PC-3 (cell line): ENCODE measurements at regions not wholly inside any gene's neighbourhood (a gene's known extent, or its start where the extent isn't known, plus 50 kb on each side); places are given as distances from the start of the nearest gene placed in this dataset.

ENCODE experiments used
- ATAC-seq: fragments of 200-7000 bp; cut with Tn5 transposase; 2 replicates; pipeline ENCODE4 v1.9.1; 2020; ENCODE audit warnings: mild to moderate bottlenecking, moderate library complexity
- BruUV-seq: library from RNA; stranded (reverse); fragments of 400-500 nt; replicated peaks from 2 replicates; lab custom pipeline; 2021; lab: Mats Ljungman, UMichigan
- CTCF ChIA-PET: fragments of 300-600 bp; sonication (Branson Sonifier 250); formaldehyde crosslinking; loops from one replicate; lab custom pipeline; 2022; ENCODE audit warnings: antibody characterized with exemption; lab: Charles Lee
- POLR2A ChIA-PET: fragments of 300-600 bp; sonication (Branson Sonifier 250); formaldehyde crosslinking; loops from one replicate; lab custom pipeline; 2022; ENCODE audit warnings: antibody characterized with exemption; ENCODE audit not compliant: unreplicated experiment; lab: Charles Lee
- DNase-seq: peaks from one replicate; pipeline ENCODE4 v3.0.0-alpha.2; 2015
- H2AFZ ChIP-seq: fragments of 300-600 bp; sonication (generic); 2 replicates; pipeline ENCODE4 v1.6.0; 2016; ENCODE audit warnings: antibody characterized with exemption, low read length
- H3F3A ChIP-seq: fragments of 300-600 bp; sonication (generic); one replicate; pipeline ENCODE4 v1.6.0; 2017; ENCODE audit warnings: antibody characterized with exemption, low read length, control low read depth, mild to moderate bottlenecking; ENCODE audit not compliant: unreplicated experiment
- H3K27ac ChIP-seq: fragments of 300-600 bp; sonication (generic); 2 replicates; pipeline ENCODE4 v1.5.1; 2016; ENCODE audit warnings: mild to moderate bottlenecking, low read length
- H3K27me3 ChIP-seq: fragments of 300-600 bp; sonication (generic); 2 replicates; pipeline ENCODE4 v1.6.1; 2016; ENCODE audit warnings: low read length, mixed read lengths
- H3K36me3 ChIP-seq: fragments of 300-600 bp; sonication (generic); 2 replicates; pipeline ENCODE4 v1.6.1; 2016; ENCODE audit warnings: low read depth, mixed run types, low read length, mixed read lengths
- H3K4me1 ChIP-seq: fragments of 300-600 bp; sonication (generic); 2 replicates; pipeline ENCODE4 v1.5.1; 2016; ENCODE audit warnings: low read length; ENCODE audit not compliant: insufficient read depth
- H3K4me2 ChIP-seq: fragments of 300-600 bp; sonication (generic); 2 replicates; pipeline ENCODE4 v1.6.0; 2016; ENCODE audit warnings: low read length
- H3K4me3 ChIP-seq: fragments of 300-600 bp; sonication (generic); 2 replicates; pipeline ENCODE4 v1.5.1; 2016; ENCODE audit warnings: mild to moderate bottlenecking, low read length, mixed read lengths
- H3K79me2 ChIP-seq: fragments of 300-600 bp; sonication (generic); 2 replicates; pipeline ENCODE4 v1.6.1; 2017; ENCODE audit warnings: low read length, mixed read lengths
- H3K9ac ChIP-seq: fragments of 300-600 bp; sonication (generic); 2 replicates; pipeline ENCODE4 v1.6.0; 2016; ENCODE audit warnings: mild to moderate bottlenecking, low read length
- H3K9me2 ChIP-seq: fragments of 300-600 bp; sonication (generic); replicated peaks from 2 replicates; pipeline ENCODE4 v1.6.1; 2016; ENCODE audit warnings: mixed run types, low read length, mixed read lengths
- H3K9me3 ChIP-seq: fragments of 300-600 bp; sonication (generic); 2 replicates; pipeline ENCODE4 v1.6.1; 2016; ENCODE audit warnings: low read length, mixed read lengths
- H4K20me1 ChIP-seq: fragments of 300-600 bp; sonication (generic); 2 replicates; pipeline ENCODE4 v1.6.1; 2016; ENCODE audit warnings: low read length, mixed read lengths
- EZH2 ChIP-seq: fragments of 300-600 bp; sonication (generic); IDR thresholded peaks from one replicate; pipeline ENCODE4 v1.6.1; 2017; ENCODE audit warnings: antibody characterized with exemption, mild to moderate bottlenecking, low read length; ENCODE audit not compliant: unreplicated experiment
- EZH2phosphoT487 ChIP-seq: fragments of 300-600 bp; sonication (generic); IDR thresholded peaks from 2 replicates; pipeline ENCODE4 v1.6.1; 2018; ENCODE audit warnings: mild to moderate bottlenecking, antibody characterized with exemption, low read length, borderline replicate concordance
- intact Hi-C: fragments of 100-400 bp; cut with micrococcal nuclease; formaldehyde crosslinking; loops from 2 replicates; pipeline ENCODE4 v1.9.0; 2023
- TF ChIP-seq, protein P1 (sequence below): fragments of 300-600 bp; sonication (generic); conservative IDR thresholded peaks from 2 replicates; pipeline ENCODE4 v1.5.1; 2017; ENCODE audit warnings: antibody characterized with exemption, low read depth, mild to moderate bottlenecking, low read length

DNA sequence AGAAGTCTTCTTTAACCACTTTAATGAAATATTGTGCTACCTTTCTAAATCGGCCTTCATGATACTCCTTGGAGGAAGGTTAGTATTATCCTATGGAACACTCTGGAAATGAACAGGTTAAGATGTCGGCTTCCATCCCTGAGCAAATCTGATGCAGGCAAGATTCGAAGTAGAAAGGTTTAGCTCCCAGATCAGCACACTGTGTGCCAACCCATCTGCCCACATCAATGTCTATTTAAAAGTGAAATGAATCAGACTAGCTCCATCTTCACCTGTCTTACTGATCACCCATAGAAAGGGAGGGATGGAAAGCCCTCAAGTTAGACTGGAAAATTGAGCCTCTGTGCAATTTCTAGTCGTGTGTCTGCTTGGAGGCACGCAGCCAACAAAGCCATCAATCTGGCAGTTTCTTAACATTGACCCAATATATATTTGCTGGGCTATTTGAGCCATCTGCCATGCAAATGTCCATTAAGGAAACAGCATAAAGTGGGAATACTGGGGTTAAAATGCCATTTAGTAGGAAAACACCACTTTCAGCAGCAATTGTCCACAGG, 506.1 kb downstream of the RMST start:
- no peak overlapping the region for H3K27ac ChIP-seq
- no peaks in the 10 kb centered on the region for H3K79me2 ChIP-seq
- H3K4me2 ChIP-seq: no peak overlapping the region
- intact Hi-C loops: no loop called here
- DNase-seq: no peak
- H3K9me3 ChIP-seq: no peaks in the 10 kb centered on the region
- no peaks in the 10 kb centered on the region for H3K27me3 ChIP-seq
- no peaks in the 10 kb centered on the region for H3K36me3 ChIP-seq
- no peaks in the 10 kb centered on the region for H3F3A ChIP-seq
- H2AFZ ChIP-seq: no peak overlapping the region
- ATAC-seq: no peak
- no peaks in the 10 kb centered on the region for H3K9me2 ChIP-seq
- TF ChIP-seq, protein P1, sequence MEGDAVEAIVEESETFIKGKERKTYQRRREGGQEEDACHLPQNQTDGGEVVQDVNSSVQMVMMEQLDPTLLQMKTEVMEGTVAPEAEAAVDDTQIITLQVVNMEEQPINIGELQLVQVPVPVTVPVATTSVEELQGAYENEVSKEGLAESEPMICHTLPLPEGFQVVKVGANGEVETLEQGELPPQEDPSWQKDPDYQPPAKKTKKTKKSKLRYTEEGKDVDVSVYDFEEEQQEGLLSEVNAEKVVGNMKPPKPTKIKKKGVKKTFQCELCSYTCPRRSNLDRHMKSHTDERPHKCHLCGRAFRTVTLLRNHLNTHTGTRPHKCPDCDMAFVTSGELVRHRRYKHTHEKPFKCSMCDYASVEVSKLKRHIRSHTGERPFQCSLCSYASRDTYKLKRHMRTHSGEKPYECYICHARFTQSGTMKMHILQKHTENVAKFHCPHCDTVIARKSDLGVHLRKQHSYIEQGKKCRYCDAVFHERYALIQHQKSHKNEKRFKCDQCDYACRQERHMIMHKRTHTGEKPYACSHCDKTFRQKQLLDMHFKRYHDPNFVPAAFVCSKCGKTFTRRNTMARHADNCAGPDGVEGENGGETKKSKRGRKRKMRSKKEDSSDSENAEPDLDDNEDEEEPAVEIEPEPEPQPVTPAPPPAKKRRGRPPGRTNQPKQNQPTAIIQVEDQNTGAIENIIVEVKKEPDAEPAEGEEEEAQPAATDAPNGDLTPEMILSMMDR: no peak
- TF ChIP-seq EZH2phosphoT487: no peak
- TF ChIP-seq EZH2: no peak
- ChIA-PET POLR2A (no interaction called here), CTCF (no interaction called here)
- no peaks in the 10 kb centered on the region for H3K4me1 ChIP-seq
- no TSS peak for BruUV-seq
- no peak overlapping the region for H3K9ac ChIP-seq
- H3K4me3 ChIP-seq: no peak overlapping the region
- no peaks in the 10 kb centered on the region for H4K20me1 ChIP-seq

DNA sequence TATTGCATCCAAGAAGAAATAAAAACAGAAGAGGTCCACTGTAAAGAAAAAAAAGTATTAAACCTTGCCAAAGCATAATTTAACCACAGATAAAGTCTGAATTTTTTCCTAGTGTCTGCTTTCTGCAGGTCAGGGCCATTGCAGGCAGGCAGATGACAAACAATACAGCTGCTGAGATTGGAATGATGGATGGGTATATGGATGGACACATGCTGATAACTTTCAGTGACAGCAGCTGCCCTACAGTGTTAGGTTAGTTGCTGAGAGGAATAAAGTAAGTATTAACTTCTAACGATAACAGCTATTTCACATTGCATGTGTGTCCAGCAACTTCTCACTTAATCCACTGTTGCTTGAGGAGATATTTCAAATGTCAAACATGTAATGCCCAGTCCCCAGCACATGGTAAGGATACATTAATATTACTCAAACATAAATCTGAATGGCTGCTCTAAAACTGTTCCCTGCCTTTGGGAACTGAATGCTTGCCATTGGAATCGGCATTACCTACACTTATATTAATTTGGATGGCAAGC, 515.3 kb downstream of the RMST start:
- ATAC-seq (no peak), DNase-seq (no peak)
- Histone ChIP-seq H3K27me3 (no peaks in the 10 kb centered on the region), H3K79me2 (no peaks in the 10 kb centered on the region), H3K9ac (no peak overlapping the region), H3K27ac (no peak overlapping the region), H4K20me1 (no peaks in the 10 kb centered on the region), H3K4me3 (no peak overlapping the region), H2AFZ (no peak overlapping the region), H3F3A (no peaks in the 10 kb centered on the region), H3K4me1 (no peaks in the 10 kb centered on the region), H3K9me3 (no peaks in the 10 kb centered on the region), H3K9me2 (no peaks in the 10 kb centered on the region), H3K4me2 (no peak overlapping the region), H3K36me3 (no peaks in the 10 kb centered on the region)
- TF ChIP-seq, protein P1: no peak
- TF ChIP-seq EZH2phosphoT487: no peak
- TF ChIP-seq EZH2: no peak
- ChIA-PET CTCF (no interaction called here), POLR2A (no interaction called here)
- BruUV-seq: no TSS peak
- intact Hi-C loops: no loop called here

DNA sequence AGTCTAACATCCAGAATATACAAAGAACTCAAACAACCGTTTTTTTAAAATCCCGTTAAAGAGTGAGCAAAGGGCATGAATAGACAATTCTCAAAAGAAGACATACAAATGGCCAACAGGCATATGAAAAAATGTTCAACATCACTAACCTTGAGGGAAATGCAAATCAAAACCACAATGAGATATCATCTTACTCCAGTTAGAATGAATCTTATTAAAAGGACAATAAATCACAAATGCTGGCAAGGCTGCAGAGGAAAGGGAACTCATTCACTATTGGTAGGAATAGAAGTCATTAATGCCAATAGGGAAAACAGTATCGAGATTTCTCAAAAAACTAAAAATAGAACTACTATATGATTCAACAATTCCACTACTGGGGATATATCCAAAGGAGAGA, 520.1 kb downstream of the RMST start:
- no peaks in the 10 kb centered on the region for H3K9me3 ChIP-seq
- H3K27me3 ChIP-seq: no peaks in the 10 kb centered on the region
- ChIA-PET CTCF (no interaction called here), POLR2A (no interaction called here)
- no peaks in the 10 kb centered on the region for H3K9me2 ChIP-seq
- no peak overlapping the region for H3K4me2 ChIP-seq
- no peaks in the 10 kb centered on the region for H3K4me1 ChIP-seq
- no peaks in the 10 kb centered on the region for H3F3A ChIP-seq
- no TSS peak for BruUV-seq
- ATAC-seq: no peak
- no peak overlapping the region for H3K9ac ChIP-seq
- no peak for DNase-seq
- H3K36me3 ChIP-seq: no peaks in the 10 kb centered on the region
- no peaks in the 10 kb centered on the region for H3K79me2 ChIP-seq
- no peaks in the 10 kb centered on the region for H4K20me1 ChIP-seq
- no peak overlapping the region for H3K27ac ChIP-seq
- H3K4me3 ChIP-seq: no peak overlapping the region
- intact Hi-C loops: no loop called here
- TF ChIP-seq, protein P1: no peak
- TF ChIP-seq EZH2phosphoT487 (no peak), EZH2 (no peak)
- H2AFZ ChIP-seq: no peak overlapping the region
